ENCODE measurements at regions not wholly inside any gene's neighbourhood (a gene's known extent, or its start where the extent isn't known, plus 50 kb on each side); places are given as distances from the start of the nearest gene placed in this dataset.

DNA sequence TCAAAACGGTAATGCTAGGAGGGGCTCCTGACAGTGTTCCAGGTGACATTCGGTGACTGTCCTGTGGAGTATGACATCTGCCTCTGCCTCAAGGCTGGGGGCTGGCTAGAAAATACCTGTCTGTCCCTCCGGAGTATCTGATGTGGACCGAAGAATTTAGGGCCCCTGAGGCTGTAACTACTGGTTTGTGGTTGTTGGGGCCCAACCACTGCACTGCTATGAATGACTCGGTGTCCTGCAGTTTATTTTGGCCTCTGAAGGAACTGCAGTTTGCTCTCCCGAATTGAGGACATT is 198.9 kb upstream of the CAND1 start:
- H3K4me3 ChIP-seq, result no peak overlapping the region
- in situ Hi-C loops (cut with MboI) (no loop called here), intact Hi-C loops (cut with micrococcal nuclease) (no loop called here)
- ChIA-PET CTCF (ENCODE audit: low intra/inter-chr PET ratio) (no interaction called here), POLR2A (no interaction called here)
- no peak overlapping the region for H2AFZ ChIP-seq (ENCODE audit: low read depth, low read length)
- TF ChIP-seq, protein P1, sequence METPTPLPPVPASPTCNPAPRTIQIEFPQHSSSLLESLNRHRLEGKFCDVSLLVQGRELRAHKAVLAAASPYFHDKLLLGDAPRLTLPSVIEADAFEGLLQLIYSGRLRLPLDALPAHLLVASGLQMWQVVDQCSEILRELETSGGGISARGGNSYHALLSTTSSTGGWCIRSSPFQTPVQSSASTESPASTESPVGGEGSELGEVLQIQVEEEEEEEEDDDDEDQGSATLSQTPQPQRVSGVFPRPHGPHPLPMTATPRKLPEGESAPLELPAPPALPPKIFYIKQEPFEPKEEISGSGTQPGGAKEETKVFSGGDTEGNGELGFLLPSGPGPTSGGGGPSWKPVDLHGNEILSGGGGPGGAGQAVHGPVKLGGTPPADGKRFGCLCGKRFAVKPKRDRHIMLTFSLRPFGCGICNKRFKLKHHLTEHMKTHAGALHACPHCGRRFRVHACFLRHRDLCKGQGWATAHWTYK (CRISPR knock-in tag; IDR thresholded peaks at IDR 0.05), result no peak
- no peak for TF ChIP-seq GABPA (tag; conservative IDR thresholded peaks at IDR 0.05; ENCODE audit: low read depth)
- no peaks in the 10 kb centered on the region for H3K79me2 ChIP-seq (ENCODE audit: control insufficient read depth, insufficient read depth, low read length)
- no peaks in the 10 kb centered on the region for H3K9me1 ChIP-seq (ENCODE audit: control insufficient read depth, insufficient read depth, low read length)
- DNase-seq (ENCODE audit: extremely low read depth in 1 of 4, low spot score in 3 of 4) (no peak), ATAC-seq (no peak), FAIRE-seq (no peak)
- WGBS (ENCODE audit: insufficient coverage, low coverage, missing lambda C conversion rate), result 0% methylated on average over 6 of the region's 6 CpGs
- H4K20me1 ChIP-seq (replicated peaks; ENCODE audit: control insufficient read depth, insufficient read depth, low read length), result no peaks in the 10 kb centered on the region
- no peak overlapping the region for H3K27ac ChIP-seq (ENCODE audit: extremely low read depth, low read depth, low read length)
- peaks cover 15 to 34% of the 10 kb centered on the region in 2 experiments for H3K27me3 ChIP-seq (ENCODE audit: control insufficient read depth in 2 of 2, insufficient read depth in 2 of 2, low read length in 2 of 2)
- no TSS peak for BruUV-seq (replicated peaks)
- no peaks in the 10 kb centered on the region for H3K36me3 ChIP-seq (ENCODE audit: control insufficient read depth, insufficient read depth, low read length)
- no peak overlapping the region for H3K9ac ChIP-seq (ENCODE audit: insufficient read depth in 1 of 2, low read depth in 2 of 2, low read length in 2 of 2)
- no peaks in the 10 kb centered on the region for H3K9me3 ChIP-seq (replicated peaks; ENCODE audit: control insufficient read depth, insufficient read depth, low read depth, low read length)
- no peak overlapping the region for H3K4me2 ChIP-seq (ENCODE audit: insufficient read depth, low read length)
- H3K4me1 ChIP-seq (replicated peaks in 1 of 2; ENCODE audit: control insufficient read depth in 2 of 2, insufficient read depth in 2 of 2, low read length in 2 of 2), result peaks cover 0 to 10% of the 10 kb centered on the region in 2 experiments; a peak in 2 of 5 replicates

DNA sequence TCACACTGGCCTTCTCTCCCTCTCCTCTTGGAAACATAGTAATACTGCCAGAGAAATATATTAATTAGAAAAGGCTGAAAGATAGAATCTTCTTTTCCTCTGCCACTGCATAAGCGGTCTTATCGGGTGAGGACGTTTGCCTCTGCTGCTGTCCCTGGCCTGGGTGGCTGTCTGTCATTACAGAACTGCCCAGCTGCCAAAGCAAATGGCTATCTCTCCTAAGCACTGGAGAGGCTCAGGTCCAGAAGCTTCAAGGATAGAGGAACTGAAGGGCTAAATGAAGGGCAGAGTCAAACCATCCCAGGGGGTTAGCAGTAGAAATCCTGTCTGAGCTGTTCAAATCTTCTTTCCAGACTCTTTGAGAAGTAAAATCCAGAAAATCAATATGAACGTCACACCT is 198.6 kb upstream of the CAND1 start:
- TF ChIP-seq ZKSCAN8 (CRISPR knock-in tag; IDR thresholded peaks at IDR 0.05) (no peak), TFAM (CRISPR knock-in tag; conservative IDR thresholded peaks at IDR 0.05) (no peak)
- TF ChIP-seq, protein P2, sequence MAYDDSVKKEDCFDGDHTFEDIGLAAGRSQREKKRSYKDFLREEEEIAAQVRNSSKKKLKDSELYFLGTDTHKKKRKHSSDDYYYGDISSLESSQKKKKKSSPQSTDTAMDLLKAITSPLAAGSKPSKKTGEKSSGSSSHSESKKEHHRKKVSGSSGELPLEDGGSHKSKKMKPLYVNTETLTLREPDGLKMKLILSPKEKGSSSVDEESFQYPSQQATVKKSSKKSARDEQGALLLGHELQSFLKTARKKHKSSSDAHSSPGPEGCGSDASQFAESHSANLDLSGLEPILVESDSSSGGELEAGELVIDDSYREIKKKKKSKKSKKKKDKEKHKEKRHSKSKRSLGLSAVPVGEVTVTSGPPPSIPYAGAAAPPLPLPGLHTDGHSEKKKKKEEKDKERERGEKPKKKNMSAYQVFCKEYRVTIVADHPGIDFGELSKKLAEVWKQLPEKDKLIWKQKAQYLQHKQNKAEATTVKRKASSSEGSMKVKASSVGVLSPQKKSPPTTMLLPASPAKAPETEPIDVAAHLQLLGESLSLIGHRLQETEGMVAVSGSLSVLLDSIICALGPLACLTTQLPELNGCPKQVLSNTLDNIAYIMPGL (CRISPR knock-in tag; IDR thresholded peaks at IDR 0.05), result no peak
- TF ChIP-seq, protein P3, sequence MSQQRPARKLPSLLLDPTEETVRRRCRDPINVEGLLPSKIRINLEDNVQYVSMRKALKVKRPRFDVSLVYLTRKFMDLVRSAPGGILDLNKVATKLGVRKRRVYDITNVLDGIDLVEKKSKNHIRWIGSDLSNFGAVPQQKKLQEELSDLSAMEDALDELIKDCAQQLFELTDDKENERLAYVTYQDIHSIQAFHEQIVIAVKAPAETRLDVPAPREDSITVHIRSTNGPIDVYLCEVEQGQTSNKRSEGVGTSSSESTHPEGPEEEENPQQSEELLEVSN (IDR thresholded peaks at IDR 0.05; ENCODE audit: borderline replicate concordance in 1 of 2, extremely low read depth in 1 of 2, insufficient read depth in 1 of 2, insufficient read length in 1 of 2, low read depth in 1 of 2, low read length in 1 of 2, poor library complexity in 1 of 2, severe bottlenecking in 1 of 2), result no peak
- Histone ChIP-seq H3K27me3 (ENCODE audit: control insufficient read depth in 2 of 2, insufficient read depth in 2 of 2, low read length in 2 of 2) (peaks cover 15 to 34% of the 10 kb centered on the region in 2 experiments), H3K4me2 (ENCODE audit: insufficient read depth, low read length) (no peak overlapping the region), H3K9me3 (replicated peaks; ENCODE audit: control insufficient read depth, insufficient read depth, low read depth, low read length) (no peaks in the 10 kb centered on the region), H3K4me3 (no peak overlapping the region), H3K79me2 (ENCODE audit: control insufficient read depth, insufficient read depth, low read length) (no peaks in the 10 kb centered on the region), H3K36me3 (ENCODE audit: control insufficient read depth, insufficient read depth, low read length) (no peaks in the 10 kb centered on the region), H3K27ac (ENCODE audit: extremely low read depth, low read depth, low read length) (no peak overlapping the region), H3K9ac (ENCODE audit: insufficient read depth in 1 of 2, low read depth in 2 of 2, low read length in 2 of 2) (no peak overlapping the region), H3K4me1 (replicated peaks in 1 of 2; ENCODE audit: control insufficient read depth in 2 of 2, insufficient read depth in 2 of 2, low read length in 2 of 2) (peaks cover 0 to 10% of the 10 kb centered on the region in 2 experiments; a peak in 2 of 5 replicates), H3K9me1 (ENCODE audit: control insufficient read depth, insufficient read depth, low read length) (no peaks in the 10 kb centered on the region), H4K20me1 (replicated peaks; ENCODE audit: control insufficient read depth, insufficient read depth, low read length) (no peaks in the 10 kb centered on the region), H2AFZ (ENCODE audit: low read depth, low read length) (no peak overlapping the region)
- ATAC-seq (no peak), FAIRE-seq (no peak), DNase-seq (ENCODE audit: extremely low read depth in 1 of 4, low spot score in 3 of 4) (no peak)
- in situ Hi-C loops (cut with MboI), result no loop called here
- WGBS (ENCODE audit: insufficient coverage, low coverage, missing lambda C conversion rate), result 6% methylated on average over 4 of the region's 4 CpGs
- BruUV-seq (replicated peaks), result no TSS peak
- ChIA-PET POLR2A (no interaction called here), CTCF (ENCODE audit: low intra/inter-chr PET ratio) (no interaction called here)
- intact Hi-C loops (cut with micrococcal nuclease), result no loop called here

All from K562 (cell line).